ENCODE measurements at regions not wholly inside any gene's neighbourhood (a gene's known extent, or its start where the extent isn't known, plus 50 kb on each side); places are given as distances from the start of the nearest gene placed in this dataset.

- H3K9me3 ChIP-seq: peaks cover 0 to 9% (median 0%) of the 10 kb centered on the region in 11 donors
- H3K4me3 ChIP-seq: no peak overlapping the region
- H3K27me3 ChIP-seq: peaks cover 0 to 4% (median 0%) of the 10 kb centered on the region in 7 donors
- H3K36me3 ChIP-seq: no peaks in the 10 kb centered on the region
- H3K27ac ChIP-seq: no peak overlapping the region
- WGBS, 2 donors: 78 to 81% methylated on average over 4 of the region's 4 CpGs
- H3K4me1 ChIP-seq: no peaks in the 10 kb centered on the region
- ATAC-seq (no peak), DNase-seq (no peak)
- intact Hi-C loops (cut with DNase I): no loop called here
- TF ChIP-seq, protein P1, sequence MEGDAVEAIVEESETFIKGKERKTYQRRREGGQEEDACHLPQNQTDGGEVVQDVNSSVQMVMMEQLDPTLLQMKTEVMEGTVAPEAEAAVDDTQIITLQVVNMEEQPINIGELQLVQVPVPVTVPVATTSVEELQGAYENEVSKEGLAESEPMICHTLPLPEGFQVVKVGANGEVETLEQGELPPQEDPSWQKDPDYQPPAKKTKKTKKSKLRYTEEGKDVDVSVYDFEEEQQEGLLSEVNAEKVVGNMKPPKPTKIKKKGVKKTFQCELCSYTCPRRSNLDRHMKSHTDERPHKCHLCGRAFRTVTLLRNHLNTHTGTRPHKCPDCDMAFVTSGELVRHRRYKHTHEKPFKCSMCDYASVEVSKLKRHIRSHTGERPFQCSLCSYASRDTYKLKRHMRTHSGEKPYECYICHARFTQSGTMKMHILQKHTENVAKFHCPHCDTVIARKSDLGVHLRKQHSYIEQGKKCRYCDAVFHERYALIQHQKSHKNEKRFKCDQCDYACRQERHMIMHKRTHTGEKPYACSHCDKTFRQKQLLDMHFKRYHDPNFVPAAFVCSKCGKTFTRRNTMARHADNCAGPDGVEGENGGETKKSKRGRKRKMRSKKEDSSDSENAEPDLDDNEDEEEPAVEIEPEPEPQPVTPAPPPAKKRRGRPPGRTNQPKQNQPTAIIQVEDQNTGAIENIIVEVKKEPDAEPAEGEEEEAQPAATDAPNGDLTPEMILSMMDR (IDR thresholded peaks at IDR 0.05): no peak
Measured at GRCh38 chr20:11573507-11573906, 344.2 kb upstream of the BTBD3 start.

GRCh38 chr20:11581271-11581670 is 336.4 kb upstream of the BTBD3 start:
- H3K27me3 ChIP-seq: peaks cover 0 to 4% (median 0%) of the 10 kb centered on the region in 7 donors
- no peaks in the 10 kb centered on the region for H3K4me1 ChIP-seq
- ATAC-seq: no peak
- H3K9me3 ChIP-seq: peaks cover 0 to 9% (median 0%) of the 10 kb centered on the region in 11 donors
- no peaks in the 10 kb centered on the region for H3K36me3 ChIP-seq
- no peak overlapping the region for H3K27ac ChIP-seq
- TF ChIP-seq, protein P1 (IDR thresholded peaks at IDR 0.05): no peak
- no peak for DNase-seq
- H3K4me3 ChIP-seq: no peak overlapping the region
- intact Hi-C loops (cut with DNase I): no loop called here
- WGBS, 2 donors: 66 to 75% methylated on average over 2 of the region's 2 CpGs

DNA sequence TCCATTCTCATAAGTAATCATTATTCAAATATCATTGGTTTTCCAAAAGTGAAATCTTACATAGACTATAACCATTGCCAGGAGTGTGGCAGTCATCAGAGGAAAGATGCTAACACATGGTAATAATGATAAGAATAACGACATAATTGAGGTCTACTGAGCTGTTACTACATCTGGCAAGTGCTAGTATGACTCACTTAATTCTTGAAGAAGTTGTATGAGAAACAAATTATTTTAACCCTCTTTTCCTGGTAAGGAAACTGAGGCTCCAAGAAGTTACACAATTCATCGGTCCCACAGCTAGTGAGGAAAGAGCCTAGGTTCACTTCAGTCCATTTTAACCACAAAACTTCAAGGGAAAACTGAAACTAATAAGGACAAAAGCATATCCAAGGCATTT is 335.6 kb upstream of the BTBD3 start:
- intact Hi-C loops (cut with DNase I): no loop called here
- Histone ChIP-seq H3K4me1 (no peaks in the 10 kb centered on the region), H3K9me3 (peaks cover 0 to 9% (median 0%) of the 10 kb centered on the region in 11 donors), H3K27me3 (peaks cover 0 to 4% (median 0%) of the 10 kb centered on the region in 7 donors), H3K4me3 (no peak overlapping the region), H3K36me3 (no peaks in the 10 kb centered on the region), H3K27ac (no peak overlapping the region)
- ATAC-seq (no peak), DNase-seq (no peak)
- WGBS, 2 donors: 43 to 59% methylated on average over 2 of the region's 2 CpGs
- TF ChIP-seq, protein P1 (IDR thresholded peaks at IDR 0.05): no peak

- WGBS, 2 donors: 38 to 47% methylated on average over 3 of the region's 3 CpGs
- H3K4me3 ChIP-seq: no peak overlapping the region
- no peak overlapping the region for H3K27ac ChIP-seq
- intact Hi-C loops (cut with DNase I): no loop called here
- no peaks in the 10 kb centered on the region for H3K9me3 ChIP-seq
- ATAC-seq (no peak), DNase-seq (no peak)
- H3K4me1 ChIP-seq: no peaks in the 10 kb centered on the region
- peaks cover 0 to 4% (median 0%) of the 10 kb centered on the region in 7 donors for H3K27me3 ChIP-seq
- no peaks in the 10 kb centered on the region for H3K36me3 ChIP-seq
- TF ChIP-seq, protein P1 (IDR thresholded peaks at IDR 0.05): peak in 5 of 9 donors; percentile 20 to 40 (median 28)
Measured at GRCh38 chr20:11585752-11586352, 331.8 kb upstream of the BTBD3 start.
